ENCODE measurements at regions not wholly inside any gene's neighbourhood (a gene's known extent, or its start where the extent isn't known, plus 50 kb on each side); places are given as distances from the start of the nearest gene placed in this dataset.

GRCh38 chr10:113292743-113293142 is 260.1 kb upstream of the HABP2 start:
- DNase-seq: no peak

DNA sequence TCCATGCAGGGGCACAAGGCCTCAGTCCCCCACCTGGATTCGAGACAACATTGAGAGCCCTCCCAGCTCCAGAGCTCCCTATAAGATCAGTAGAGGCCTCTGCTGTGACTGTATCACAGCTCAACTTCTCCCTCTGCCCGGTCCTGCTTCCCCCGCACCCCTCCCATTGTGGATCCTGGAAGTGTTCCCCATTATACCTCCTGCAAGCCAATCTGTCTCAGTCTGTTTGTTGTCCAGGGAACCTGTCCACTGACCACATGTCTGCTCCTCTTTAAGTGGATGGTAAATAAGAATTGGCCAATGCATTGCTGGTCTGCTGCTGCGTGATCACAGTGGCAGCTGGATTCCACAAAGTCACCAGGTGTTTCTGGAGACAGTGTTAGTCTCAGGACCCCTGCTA is 259.7 kb upstream of the HABP2 start:
- no peak for DNase-seq

GRCh38 chr10:113294868-113295267 is 258.0 kb upstream of the HABP2 start:
- DNase-seq: no peak

GRCh38 chr10:113297226-113297625 is 255.6 kb upstream of the HABP2 start:
- DNase-seq: no peak

DNA sequence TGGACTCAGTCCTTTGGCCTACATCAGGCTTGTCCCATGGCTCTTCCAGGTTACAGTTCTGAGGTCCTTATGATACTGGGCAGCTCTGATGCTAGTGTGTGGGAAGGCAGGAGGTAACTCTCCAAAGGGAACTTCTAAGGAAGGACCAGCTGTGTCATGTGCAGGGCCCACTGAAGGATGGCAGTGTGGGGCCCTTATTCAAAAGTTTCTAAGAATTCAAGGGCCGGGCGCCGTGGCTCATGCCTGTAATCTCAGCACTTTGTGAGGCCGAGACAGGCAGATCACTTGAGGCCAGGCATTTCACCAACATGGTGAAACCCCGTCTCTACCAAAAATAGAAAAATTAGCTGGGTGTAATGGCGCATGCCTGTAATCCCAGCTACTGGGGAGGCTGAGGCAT is 254.2 kb upstream of the HABP2 start:
- no peak for DNase-seq

DNA sequence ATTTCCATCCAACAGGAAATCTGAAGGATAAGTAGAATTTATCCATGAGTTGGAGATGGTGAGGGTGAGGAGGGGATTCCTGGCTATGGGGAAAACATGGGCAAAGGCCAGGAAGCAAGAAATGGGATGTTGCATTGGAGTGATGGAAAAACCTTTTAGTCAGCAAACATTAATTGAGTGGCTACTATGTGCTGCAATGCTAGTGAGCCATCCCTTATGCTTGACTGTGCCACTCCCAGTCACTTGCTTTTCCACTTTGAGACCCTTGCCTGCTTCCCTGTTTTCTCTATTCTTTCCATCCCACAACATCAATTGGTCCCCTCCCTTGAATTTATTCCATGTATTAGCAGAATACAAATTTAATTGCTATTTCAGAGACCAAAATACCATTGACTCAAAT is 252.7 kb upstream of the HABP2 start:
- no peak for DNase-seq

DNA sequence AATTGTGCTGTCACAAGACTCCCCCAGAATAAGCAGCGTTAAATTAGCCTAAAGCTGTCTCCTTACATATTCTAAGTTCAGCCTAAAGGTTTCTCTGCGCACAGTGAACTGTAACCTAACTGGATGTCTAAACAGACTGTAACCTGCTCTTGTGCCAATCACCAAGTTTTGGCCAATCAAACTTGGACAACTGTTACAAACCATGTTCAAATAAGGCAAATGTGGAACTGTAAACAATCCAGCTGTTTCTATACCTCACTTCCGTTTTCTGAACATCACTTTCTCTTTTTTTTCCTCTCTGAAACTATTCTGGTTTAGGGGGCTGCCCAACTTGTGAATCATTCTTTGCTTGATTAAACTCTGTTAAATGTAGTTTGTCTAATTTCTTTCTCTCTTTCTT is 252.2 kb upstream of the HABP2 start:
- DNase-seq: no peak

DNA sequence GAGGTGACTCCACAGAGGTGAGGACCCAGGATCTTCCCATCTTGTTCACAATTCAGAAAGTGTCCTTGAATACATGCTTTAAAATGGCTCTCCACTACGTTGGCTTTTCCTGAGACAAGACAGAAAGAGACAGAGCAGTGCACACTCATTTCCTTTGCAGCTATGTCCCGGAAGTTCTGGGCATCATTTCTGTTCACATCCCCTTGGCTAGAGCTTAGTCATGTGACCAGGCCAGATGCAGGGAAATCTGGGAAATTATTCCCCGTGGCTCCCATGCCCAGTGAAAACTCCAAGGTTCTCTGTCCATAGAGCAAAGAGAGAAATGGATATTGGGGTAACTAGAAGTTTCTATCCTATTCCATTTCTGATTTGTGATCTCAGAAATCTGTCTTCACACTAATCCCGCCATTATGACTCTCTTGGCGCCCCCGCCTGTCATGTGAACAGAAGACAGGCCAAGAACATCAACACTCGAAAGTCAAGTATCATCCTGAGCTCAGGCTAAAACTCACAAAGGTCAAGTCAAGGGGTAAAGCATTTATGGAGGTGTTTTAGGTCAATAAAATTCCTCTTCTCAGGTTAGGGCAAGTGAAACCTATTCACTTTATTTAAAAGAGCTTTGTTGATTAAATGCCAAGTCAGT is 251.4 kb upstream of the HABP2 start:
- no peak for DNase-seq

DNA sequence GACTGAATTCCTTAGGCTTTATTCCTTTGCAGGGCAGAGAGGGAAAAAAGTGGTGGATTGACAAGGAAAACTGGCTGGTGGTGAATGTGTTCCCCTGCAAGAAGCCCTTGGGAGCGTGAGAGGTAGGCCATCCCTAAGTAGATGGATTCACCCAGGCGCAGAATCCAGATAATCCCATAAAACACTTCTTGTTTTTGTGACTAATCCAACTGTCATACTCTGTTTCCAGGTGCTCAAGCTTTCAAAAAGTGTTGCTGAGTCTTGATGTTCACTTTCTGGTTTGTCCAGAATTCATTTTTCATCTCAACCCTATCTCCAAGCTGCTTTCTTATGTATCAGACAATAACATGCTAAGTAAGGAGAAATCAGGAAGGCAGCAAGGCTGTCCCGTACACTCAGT is 250.8 kb upstream of the HABP2 start:
- DNase-seq: no peak

GRCh38 chr10:113303544-113304146 is 249.2 kb upstream of the HABP2 start:
- DNase-seq: no peak

GRCh38 chr10:113304726-113305125 is 248.1 kb upstream of the HABP2 start:
- no peak for DNase-seq

- no peak for DNase-seq
These were observed 247.0 kb upstream of the HABP2 start for GRCh38 chr10:113305871-113306270.

- DNase-seq: no peak
These were observed 243.1 kb upstream of the HABP2 start for GRCh38 chr10:113309791-113310190.

DNA sequence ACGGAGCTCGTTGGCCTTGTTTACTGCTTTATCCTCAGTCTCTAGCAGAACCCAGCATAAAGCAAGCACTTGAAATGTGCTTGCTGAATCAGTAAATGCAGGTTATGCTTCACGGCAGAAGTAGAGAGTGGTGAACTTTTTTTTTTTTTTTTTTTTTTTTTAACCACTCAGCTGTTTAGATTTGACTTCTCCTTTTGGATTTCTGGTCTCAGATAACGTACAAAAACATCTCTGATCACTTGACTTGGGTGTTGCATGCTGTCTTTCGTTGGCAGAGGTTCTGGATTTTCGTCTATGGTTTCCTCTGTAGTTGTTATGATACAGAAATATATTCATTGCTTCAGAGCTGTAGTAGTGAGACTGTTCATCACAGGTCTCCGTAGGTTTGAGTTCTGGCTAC is 242.5 kb upstream of the HABP2 start:
- DNase-seq: no peak

- no peak for DNase-seq
These were observed 239.7 kb upstream of the HABP2 start for GRCh38 chr10:113313048-113313602.

DNA sequence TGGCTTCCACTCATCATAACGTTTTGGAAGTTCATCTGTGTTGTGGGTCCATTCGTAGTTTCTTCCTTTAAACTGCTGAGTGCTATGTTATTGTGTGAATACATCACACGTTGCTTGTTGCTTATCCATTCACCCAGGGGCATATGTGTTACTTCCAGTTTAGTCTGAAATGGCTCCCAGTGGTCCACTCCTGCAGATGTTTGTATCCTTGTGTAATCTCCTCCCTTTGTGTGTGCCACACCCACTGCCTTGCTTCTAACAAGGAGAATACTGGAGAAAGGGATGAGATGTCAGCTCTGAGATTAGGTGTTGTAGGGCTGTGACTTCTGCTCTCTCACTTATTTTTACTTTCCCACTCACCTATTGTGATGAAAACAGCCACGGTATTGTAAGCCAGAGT is 239.1 kb upstream of the HABP2 start:
- DNase-seq: no peak

GRCh38 chr10:113316506-113316905 is 236.3 kb upstream of the HABP2 start:
- DNase-seq: no peak

DNA sequence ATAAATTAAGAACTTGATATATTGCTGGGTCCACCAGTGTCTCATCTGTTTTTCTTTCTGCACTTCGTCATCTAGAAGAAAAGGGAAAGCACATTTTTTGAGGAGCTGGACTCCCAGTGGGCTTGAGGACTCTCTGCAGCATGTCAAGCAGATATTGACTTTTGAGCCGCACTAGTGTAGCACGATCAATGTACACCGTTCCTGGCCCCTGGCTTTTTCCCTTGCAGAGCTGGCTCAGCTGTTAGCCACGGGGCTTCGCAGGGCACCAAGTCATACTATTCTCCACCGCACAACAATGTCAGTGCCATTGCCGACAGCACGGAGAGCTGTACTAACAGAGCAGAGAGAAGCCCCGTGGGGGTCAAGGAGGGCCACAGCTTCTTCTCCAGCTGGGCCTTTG is 235.4 kb upstream of the HABP2 start:
- no peak for DNase-seq

DNA sequence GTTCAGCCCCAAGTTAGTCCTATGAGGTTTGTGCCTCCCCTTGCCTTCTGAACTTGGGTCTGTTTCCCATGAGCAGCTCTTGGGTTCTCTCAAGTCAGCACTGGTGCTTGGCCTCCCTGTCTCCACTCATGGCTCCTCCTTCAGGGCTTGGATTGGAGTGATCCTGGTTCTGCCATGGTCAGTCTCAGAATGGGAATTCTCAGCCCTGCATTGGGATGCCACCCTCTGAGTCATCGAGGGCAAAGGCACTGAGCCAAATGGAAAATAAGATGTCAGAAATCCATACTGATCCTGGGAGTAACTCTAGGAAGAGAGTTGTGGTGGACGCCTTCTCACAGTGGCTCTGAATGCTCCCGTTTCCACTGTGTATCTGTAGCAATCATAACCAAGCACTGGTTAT is 233.4 kb upstream of the HABP2 start:
- DNase-seq: no peak

DNA sequence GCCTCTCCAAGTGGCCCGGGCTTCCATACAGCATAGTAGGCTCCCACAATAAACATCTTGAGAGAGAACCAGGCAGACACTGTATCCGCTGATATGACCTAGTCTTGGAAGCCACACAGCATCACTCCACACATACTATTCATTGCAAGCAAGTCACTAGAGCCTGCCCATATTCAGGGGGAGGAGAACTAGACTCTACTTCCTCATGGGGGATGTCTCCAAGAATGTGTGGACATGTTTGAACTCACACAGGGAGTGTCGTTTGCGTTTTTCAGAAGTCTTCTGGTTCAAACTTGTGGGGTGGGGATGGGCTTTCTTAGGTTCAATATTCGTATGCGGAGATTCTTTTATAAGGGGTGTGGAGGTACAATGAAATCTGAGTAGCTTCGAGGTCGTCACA is 232.6 kb upstream of the HABP2 start:
- no peak for DNase-seq

DNA sequence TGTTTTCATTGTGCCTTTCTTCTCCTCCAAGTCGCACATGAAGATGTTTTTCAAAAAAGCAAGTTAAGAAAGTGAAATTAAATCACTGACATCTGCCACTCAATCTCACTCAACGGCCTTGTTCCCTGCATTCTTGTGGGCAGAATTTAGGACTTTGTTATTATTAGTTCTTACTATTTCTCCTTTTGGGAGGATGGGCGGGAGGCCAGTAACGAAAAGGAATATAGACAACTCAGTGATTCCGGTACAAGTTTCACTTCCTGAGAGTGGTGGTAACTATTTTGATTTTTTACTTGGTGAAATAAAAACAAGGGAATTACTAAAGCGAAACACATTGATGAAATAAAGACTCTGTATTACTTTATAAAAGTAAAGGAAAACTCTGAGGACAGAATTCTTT is 231.9 kb upstream of the HABP2 start:
- no peak for DNase-seq

- no peak for DNase-seq
These were observed 230.0 kb upstream of the HABP2 start for GRCh38 chr10:113322843-113323242.

GRCh38 chr10:113323985-113324384 is 228.9 kb upstream of the HABP2 start:
- DNase-seq: no peak

GRCh38 chr10:113326160-113327111 is 226.4 kb upstream of the HABP2 start:
- DNase-seq: no peak

Data from NCI-H146 (cell line).